ENCODE measurements at regions not wholly inside any gene's neighbourhood (a gene's known extent, or its start where the extent isn't known, plus 50 kb on each side); places are given as distances from the start of the nearest gene placed in this dataset.

- Histone ChIP-seq H3F3A (replicated peaks; ENCODE audit: insufficient read depth) (peaks cover 14% of the 10 kb centered on the region), H2AFZ (ENCODE audit: low read depth) (no peak overlapping the region), H3K4me1 (ENCODE audit: control insufficient read depth in 1 of 2, insufficient read depth in 2 of 2, low read depth in 1 of 2, low read length in 1 of 2) (peaks cover 6 to 12% of the 10 kb centered on the region in 2 experiments; a peak in 3 of 4 replicates), H3K79me2 (ENCODE audit: insufficient read depth) (no peaks in the 10 kb centered on the region), H3K9ac (no peak overlapping the region), H4K20me1 (ENCODE audit: insufficient read depth) (no peaks in the 10 kb centered on the region), H3K27ac (ENCODE audit: low read depth in 2 of 2, low read length in 1 of 2) (peak overlapping the region in 1 of 2 experiments; percentile 11; a peak in 2 of 4 replicates), H3K4me3 (ENCODE audit: low read depth in 2 of 2, low read length in 1 of 2) (no peak overlapping the region), H3K27me3 (ENCODE audit: insufficient read depth) (no peaks in the 10 kb centered on the region), H3K9me2 (no peaks in the 10 kb centered on the region), H3K36me3 (replicated peaks in 1 of 2; ENCODE audit: control insufficient read depth in 1 of 2, insufficient read depth in 2 of 2, low read length in 1 of 2) (no peaks in the 10 kb centered on the region), H3K9me3 (no peaks in the 10 kb centered on the region), H3K4me2 (no peak overlapping the region)
- no peak for DNase-seq
- WGBS (ENCODE audit: low lambda C conversion rate) = 80% methylated on average over 2 of the region's 2 CpGs
- CTCF ChIA-PET = no interaction called here
- TF ChIP-seq ZBTB33 (IDR thresholded peaks at IDR 0.05; ENCODE audit: borderline replicate concordance, low read depth) = no peak
- no peak for TF ChIP-seq MEF2A (IDR thresholded peaks at IDR 0.05; ENCODE audit: borderline replicate concordance, low read depth)
- no peak for TF ChIP-seq CHD2 (IDR thresholded peaks at IDR 0.05; ENCODE audit: low read length, partially characterized antibody)
- TF ChIP-seq RAD21 (IDR thresholded peaks at IDR 0.05; ENCODE audit: low read length) = no peak
- TF ChIP-seq USF1 (IDR thresholded peaks at IDR 0.05; ENCODE audit: borderline replicate concordance, low read depth) = no peak
- no peak for TF ChIP-seq GATA2 (CRISPR knock-in tag; IDR thresholded peaks at IDR 0.05)
- TF ChIP-seq PBX3 (IDR thresholded peaks at IDR 0.05) = no peak
- no peak for TF ChIP-seq SMC3 (IDR thresholded peaks at IDR 0.05; ENCODE audit: low read depth, low read length)
- no peak for TF ChIP-seq REST (IDR thresholded peaks at IDR 0.05; ENCODE audit: low read depth, low read length)
- TF ChIP-seq RFX5 (IDR thresholded peaks at IDR 0.05; ENCODE audit: low read length) = no peak
- no peak for TF ChIP-seq CTCF (IDR thresholded peaks at IDR 0.05)
- TF ChIP-seq JUND (IDR thresholded peaks at IDR 0.05) = no peak; the same call in 1 of the 2 replicates
- no peak for TF ChIP-seq TAF1 (IDR thresholded peaks at IDR 0.05; ENCODE audit: borderline replicate concordance, low read depth, low read length)
- no peak for TF ChIP-seq FOXM1 (IDR thresholded peaks at IDR 0.05; ENCODE audit: low read depth)
- POLR2A ChIA-PET = no interaction called here
Measured at GRCh38 chr5:56346741-56347535, 113.8 kb upstream of the ANKRD55 start.
